K562 (cell line): ENCODE measurements at regions not wholly inside any gene's neighbourhood (a gene's known extent, or its start where the extent isn't known, plus 50 kb on each side); places are given as distances from the start of the nearest gene placed in this dataset.

Experiments used
- BRCA1 ChIP-seq, 2 experiments: fragments of 450-650 bp in 1 of 2; sonication (generic) in 1 of 2; formaldehyde crosslinking in 1 of 2; IDR thresholded peaks; 2 replicates each; pipeline versions ENCODE4 v1.5.0 to v1.6.1; 2017 to 2020; ENCODE audit warnings: mild to moderate bottlenecking in 1 of 2, missing genetic modification reagents in 1 of 2
- CCNT2 ChIP-seq: IDR thresholded peaks from 2 replicates; pipeline ENCODE4 v1.6.1; 2011; ENCODE audit warnings: borderline replicate concordance, low read depth, mild to moderate bottlenecking, moderate library complexity, mixed read lengths, low read length; ENCODE audit not compliant: insufficient read length; ENCODE audit errors: extremely low read depth
- KDM1A ChIP-seq, 2 experiments: fragments of 450-650 bp; IDR thresholded peaks; 2 replicates each; pipeline ENCODE4 v1.6.1; 2016; ENCODE audit warnings: mild to moderate bottlenecking in 2 of 2
- POLR2A ChIP-seq: fragments of 450-650 bp; conservative IDR thresholded peaks from 2 replicates; pipeline ENCODE4 v1.6.1; 2016
- ZBTB7A ChIP-seq: IDR thresholded peaks from 2 replicates; pipeline ENCODE4 v1.6.1; 2011; ENCODE audit warnings: low read depth, mild to moderate bottlenecking, low read length, moderate library complexity, borderline replicate concordance; ENCODE audit not compliant: control insufficient read depth
- ZNF589 ChIP-seq: fragments of 200-800 bp; sonication (Bioruptor generic); IDR thresholded peaks from 2 replicates; pipeline ENCODE4 v1.6.1; 2016; ENCODE audit warnings: low read depth, missing genetic modification characterization, missing compliant biosample characterization

- TF ChIP-seq ZNF589 (CRISPR knock-in tag) (no peak), POLR2A (no peak), CCNT2 (no peak), KDM1A (IDR thresholded peaks at IDR 0.05) (no peak), ZBTB7A (no peak), BRCA1 (IDR thresholded peaks at IDR 0.05) (no peak), BRCA1 (CRISPR knock-in tag; IDR thresholded peaks at IDR 0.05) (no peak)
Observed at GRCh38 chr1:55639051-55639450, 423.9 kb upstream of the USP24 start.
